HG03135 (cell line): ENCODE measurements at regions not wholly inside any gene's neighbourhood (a gene's known extent, or its start where the extent isn't known, plus 50 kb on each side); places are given as distances from the start of the nearest gene placed in this dataset.
"Not testable (repeated sequence)": the region's sequence is repeated elsewhere in the genome, so short reads cannot be mapped to it uniquely, and the experiment has no call there.

Experiments used
- ATAC-seq: cut with Tn5 transposase; IDR thresholded peaks from one replicate; pipeline ENCODE4 v1.9.1; 2021; ENCODE audit warnings: mild to moderate bottlenecking, moderate library complexity; ENCODE audit not compliant: unreplicated experiment

DNA sequence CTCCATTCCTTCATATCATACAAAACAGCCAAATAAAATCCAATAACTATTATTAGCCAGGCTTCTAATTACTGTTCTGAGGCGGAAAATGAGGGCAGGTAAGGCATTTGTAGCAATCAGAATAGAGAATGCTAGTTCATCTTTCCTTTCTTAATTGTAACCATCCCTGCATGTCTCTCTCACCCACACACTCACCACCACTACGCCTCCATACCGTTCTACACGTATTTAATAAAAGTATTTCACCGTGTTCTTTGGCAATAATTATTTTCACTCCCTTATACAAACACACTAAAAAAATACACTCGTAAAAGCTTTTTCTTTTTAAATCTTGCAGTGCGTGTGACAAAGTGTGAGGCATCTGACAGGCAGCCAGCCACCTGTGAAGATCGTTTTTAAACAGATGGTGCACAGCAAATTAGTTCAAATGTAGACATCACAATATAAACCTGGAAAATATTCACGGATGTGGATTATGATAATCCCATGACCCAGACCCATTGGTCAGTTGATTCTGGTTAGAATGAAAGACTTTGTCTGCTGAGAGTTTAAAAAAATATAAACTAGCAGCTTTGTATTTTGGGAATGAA is 653.6 kb downstream of the REEP3 start:
- no peak for ATAC-seq

DNA sequence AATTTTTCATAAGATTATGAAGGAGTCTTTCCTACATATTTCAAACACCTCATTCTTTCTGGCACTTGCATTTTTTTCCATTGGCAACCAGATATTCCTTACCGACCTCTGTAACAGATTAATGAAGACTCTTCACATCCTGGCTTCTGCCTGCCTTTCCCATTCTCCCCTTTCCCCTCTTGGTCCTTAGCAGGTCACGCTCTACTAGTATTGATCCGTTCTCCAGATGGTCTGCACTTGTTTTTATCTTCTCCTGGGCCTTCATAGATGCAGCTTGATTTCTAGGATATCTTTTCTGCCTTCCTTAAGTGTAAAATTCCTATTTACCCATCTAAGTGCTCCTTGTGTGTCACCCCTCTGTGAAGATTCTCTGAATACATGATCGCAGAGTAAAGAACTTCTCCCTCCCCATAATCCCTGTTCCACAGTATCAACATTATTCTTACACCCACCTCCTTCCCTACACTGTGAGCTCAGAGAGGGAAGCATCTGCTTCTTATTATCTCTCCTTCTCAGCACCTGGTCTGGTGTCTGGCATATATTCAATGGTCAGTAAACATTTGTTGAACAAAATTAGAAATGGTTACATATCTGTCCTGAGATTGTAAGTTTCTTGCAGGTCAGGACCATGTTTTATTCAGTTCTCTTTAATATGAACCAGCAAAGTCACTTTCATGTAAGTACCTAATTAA is 654.2 kb downstream of the REEP3 start:
- no peak for ATAC-seq

DNA sequence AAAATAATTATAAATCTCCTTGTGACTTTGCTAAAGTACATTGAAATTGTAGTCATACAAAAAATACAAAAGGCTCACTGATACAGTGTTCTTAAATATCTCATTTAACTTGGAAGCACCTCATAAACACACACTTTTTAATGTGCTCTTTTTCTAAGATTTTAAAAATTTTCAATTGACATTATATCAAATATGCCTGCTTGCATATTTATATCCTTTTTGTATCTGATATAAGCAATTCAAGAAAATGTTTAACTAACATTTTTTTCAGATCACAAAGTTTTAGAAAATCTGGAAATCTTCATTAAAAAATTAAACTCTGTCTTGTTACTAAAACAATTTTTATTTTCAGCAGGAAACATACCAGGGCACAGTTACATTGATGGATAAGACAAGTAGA is 661.5 kb downstream of the REEP3 start:
- ATAC-seq, result no peak

DNA sequence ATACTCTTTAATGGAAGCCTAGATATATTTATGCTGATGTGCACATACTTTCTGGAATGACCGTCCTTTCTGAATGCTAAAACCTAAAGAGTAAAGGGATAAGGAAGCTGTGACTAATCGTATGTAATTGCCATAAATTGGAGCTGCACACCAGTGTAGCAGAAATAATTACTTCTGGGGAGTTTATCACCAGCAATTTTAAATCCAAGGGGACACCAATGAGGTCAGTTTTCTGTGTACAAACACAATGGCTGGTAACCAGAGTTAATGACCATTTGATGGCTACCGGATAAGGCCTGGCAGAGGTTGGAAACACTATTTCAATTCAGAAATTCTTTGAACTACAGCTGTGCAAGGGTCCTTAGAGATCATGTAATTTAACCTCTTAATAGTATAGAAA is 670.1 kb downstream of the REEP3 start:
- no peak for ATAC-seq

DNA sequence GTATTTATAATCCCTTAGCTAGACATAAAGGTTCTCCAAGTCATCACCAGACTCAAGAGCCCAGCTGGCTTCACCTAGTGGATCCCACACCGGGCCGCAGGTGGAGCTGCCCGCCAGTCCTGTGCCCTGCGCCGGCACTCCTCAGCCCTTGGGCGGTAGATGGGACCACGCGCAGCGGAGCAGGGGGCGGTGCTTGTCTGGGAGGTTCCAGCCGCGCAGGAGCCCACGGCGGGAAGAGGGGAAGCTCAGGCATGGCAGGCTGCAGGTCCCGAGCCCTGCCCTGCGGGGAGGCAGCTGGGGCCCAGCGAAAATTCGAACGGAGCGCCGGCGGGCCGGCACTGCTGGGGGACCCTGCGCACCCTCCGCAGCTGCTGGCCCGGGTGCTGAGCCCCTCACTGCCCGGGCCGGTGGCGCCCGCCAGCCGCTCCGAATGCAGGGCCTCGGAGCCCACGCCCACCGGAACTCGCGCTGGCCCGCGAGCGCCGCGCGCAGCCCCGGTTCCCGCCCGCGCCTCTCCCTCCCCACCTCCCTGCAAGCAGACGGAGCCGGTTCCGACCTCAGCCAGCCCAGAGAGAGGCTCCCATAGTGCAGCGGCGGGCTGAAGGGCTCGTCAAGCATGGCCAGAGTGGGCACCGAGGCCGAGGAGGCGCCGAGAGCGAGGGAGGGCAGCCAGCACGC is 675.6 kb downstream of the REEP3 start:
- no peak for ATAC-seq

DNA sequence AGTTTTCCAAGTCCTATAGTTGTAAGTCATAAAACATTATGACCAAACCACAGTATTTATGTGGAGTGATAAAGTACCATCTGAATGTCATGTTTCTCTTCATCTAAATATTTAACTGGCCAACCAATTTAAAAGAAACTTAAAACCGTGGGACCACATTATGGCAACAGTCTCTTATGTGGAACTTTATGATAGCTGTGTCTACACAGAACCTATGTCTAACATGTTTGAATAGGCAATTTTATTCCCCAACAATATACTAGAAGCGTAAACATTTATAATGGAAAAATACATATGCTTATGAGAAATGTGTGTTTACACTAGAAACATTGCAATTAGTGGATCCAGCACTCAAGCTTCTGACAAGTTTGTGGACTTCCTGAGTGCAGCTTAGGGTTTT is 680.7 kb downstream of the REEP3 start:
- ATAC-seq, result no peak

DNA sequence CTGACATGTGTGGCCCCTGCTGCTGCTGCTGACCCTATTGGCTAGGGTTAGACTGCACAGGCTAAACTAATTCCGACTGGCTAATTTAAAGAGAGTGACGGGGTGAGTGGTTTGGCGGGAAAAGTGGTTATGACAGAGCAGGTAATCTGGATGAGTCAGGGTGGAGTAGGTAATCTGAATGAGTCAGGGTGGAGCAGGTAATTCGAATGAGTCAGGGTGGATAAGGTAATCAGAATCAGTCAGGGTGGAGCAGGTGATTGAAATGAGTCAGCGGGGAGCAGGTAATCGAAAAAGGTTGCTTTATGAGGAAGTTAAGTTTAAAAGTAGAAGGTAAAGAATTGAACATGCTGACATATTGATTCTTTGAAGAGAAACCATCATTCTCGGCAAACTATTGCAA is 683.3 kb downstream of the REEP3 start:
- ATAC-seq, result not testable (repeated sequence)

DNA sequence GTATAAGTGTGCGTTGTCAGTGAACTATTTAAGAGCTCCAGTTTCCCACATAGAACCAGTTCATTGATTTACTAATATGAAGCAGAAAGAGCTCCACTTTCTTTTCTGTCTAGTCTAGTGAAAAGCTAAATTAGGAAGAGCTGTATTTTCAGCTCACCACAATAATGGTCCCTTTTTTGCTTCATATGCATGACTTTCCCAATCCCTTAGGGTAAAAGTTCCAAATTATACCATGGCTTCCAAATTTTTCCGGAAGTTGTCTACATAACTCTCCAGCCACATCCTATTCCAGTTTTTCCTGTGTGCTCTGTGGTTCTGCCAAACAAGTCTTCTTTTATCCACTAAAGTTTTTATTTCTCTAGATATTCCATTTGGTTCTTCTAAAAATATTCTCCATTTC is 685.2 kb downstream of the REEP3 start:
- ATAC-seq, result no peak

DNA sequence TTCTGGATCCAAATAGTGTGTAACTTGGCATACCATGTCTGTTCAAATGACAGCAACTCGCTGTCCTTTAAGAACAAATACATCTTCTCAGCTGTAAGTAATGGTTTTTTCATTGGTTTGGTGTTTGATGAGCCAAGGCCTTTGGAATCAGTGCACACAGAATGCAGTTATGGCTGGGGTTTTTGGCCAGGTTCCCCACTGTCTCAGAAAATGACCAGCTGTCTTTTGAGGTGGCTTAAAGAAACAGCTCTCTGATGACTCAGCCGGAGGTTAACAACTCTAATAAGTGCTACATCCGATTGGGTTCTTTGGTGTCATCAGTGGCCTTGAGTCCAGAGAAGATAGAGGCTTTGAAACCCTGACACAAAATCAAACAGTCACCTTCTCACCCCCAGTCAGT is 688.4 kb downstream of the REEP3 start:
- no peak for ATAC-seq

DNA sequence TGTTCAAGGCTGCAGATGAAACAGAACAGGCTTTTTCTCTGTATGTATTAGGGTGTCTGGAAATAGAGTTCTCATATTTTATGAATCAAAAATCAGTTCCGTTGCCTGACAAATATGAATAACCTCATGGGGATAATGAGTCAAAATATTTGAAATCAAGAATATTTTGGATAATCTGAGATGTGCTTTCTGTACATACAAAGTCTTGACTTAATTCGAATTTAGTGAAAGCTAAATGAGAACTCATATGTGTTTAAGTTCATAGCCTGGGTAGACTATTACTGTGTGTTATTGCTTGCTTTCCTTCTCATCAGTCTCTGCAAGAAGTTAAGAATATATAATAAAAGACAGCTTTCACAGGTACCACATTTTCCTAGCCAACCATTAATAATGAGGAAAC is 689.0 kb downstream of the REEP3 start:
- no peak for ATAC-seq

DNA sequence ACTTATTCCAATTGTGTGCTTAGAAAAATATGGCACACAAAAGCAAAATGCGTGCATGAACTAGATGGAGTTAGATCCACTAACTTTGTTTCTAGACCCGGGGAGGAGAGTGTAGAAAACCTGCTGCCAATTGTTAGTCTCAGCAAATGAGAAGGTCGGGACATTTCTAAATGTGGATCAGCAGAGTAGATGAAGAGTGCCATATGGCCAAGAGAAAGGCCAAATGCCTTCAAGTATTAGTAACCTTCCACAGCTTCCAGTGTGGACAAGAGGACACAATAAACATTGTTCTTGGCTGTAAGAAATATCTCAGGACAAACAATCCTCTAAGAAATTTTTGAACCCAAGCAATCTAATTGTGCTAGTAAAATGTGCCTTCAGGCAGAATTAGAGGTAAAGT is 690.3 kb downstream of the REEP3 start:
- ATAC-seq, result no peak

DNA sequence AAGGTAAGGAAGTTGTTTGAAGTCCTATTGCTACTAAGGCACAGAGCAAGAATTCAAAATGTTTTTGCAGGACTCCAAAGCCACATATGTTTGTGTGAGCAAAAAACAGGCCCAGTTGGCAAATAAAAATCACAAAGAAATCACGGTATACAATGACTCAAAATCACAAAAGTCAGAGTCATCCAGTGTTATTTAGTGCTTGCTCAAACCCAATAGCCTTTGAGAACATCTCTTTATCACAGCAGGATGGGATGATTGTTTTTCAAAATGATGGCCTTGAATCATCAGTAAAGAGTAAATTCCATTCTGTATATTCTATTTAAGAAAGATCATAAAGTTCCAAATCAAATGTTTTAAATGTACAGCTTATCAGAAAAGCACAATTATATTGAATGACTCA is 693.9 kb downstream of the REEP3 start:
- no peak for ATAC-seq

DNA sequence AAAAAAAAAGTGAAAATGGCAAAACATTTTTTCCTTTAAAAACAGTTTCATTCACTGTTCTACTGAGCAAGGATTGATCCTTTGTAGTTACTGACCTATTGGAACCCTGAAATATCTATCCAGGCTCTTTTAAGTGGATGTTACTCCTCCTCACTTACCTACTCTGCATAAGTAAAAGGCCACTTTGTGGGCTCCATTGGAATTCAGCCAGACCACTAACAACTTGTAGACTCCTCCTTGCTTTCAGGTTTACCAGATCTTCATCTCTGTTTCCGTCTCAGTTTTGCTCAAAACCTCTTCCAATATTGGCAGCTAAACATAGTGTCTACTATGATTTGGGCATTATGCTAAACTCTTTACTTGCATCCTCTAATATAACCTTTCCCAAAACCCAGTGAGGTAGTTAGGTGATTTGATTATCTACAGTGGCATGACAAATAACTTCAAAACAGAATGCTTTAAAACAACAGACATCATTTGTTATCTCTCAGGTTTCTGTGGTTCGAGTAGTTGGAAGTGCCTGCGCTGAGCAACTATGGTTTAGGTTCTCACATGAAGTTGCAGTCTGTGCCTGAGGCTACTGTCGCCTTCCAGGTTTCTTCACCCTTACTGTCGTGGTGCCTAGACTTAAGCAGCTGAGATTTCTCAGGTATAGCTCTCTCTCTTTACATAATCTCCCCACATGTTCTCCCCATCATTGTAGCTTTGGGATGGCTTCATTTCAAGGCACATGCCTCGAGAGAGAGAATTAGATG is 698.2 kb downstream of the REEP3 start:
- no peak for ATAC-seq

DNA sequence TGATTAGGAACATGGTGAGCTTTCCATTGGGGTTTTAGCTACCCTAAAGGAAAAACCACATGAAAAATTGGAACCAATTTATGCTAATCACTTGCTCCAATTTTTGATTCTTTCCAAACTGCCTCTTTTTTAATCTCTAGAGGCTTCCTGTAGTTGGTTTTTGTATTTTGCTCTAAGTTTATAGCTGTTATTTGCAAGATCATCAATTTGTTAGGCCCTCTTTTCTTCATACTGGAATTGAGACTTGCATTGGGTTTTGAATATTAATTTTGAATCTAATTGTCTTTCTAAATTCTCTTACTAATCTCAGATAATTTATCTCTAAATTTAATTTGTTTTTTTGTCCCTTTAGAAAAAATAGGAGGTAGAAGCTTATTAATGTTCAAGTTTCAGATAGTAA is 713.3 kb downstream of the REEP3 start:
- no peak for ATAC-seq

DNA sequence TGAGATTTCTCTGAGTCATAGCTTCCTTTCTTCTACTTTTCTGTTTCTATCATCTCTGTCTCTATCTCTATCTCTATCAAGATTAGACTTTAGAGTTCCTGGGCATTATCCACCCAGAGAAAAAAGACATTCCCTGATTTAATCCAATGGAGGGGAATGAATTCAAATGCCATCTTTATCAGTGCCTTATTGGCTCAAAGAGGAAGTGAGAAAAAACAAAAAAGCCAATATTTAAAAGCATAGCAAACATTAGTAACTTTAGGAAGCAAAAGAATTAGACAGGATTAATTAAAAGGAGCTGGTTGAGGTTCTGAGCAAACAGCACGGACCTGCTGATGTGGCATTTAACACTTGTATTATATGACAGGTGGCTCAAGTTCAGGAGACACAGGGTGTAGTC is 736.5 kb downstream of the REEP3 start:
- ATAC-seq, result no peak

DNA sequence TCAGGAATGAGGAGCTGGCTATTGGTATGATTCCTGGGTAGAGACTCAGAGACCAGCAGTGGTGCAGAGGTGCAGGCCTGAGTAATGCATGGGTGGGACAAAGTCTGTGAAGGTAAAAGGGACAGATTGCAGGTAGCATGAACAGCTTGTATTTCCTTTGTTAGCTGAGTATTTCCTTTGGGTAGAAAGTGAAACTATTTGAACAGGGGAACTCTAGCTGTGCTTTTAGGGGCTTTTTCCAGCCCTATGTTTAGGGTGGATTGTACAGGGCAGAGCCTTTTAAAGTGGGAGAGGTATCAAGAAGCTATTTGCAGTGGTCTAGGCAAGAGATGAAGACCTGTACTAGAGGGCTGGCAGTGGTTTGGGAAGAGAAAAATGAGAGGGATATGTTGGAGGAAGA is 739.9 kb downstream of the REEP3 start:
- no peak for ATAC-seq

DNA sequence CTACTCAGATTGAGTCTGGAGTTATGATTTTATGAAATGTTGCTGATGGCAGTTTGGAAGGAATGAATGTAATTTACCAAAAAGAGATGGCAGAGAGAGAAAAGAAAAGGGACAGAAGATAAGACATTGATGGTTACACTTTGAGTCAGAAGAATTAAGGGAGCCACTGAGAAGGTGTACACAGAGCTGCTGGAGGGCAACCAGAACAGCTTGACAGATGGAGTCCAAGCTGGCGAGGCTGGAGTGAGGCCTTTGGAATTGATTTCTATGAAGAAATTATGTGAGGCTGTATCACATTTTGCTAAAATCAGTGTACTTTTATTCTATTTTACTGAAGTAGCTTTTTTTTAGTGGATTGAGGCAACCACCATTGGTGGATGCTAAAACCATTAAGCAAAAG is 740.5 kb downstream of the REEP3 start:
- ATAC-seq, result no peak

DNA sequence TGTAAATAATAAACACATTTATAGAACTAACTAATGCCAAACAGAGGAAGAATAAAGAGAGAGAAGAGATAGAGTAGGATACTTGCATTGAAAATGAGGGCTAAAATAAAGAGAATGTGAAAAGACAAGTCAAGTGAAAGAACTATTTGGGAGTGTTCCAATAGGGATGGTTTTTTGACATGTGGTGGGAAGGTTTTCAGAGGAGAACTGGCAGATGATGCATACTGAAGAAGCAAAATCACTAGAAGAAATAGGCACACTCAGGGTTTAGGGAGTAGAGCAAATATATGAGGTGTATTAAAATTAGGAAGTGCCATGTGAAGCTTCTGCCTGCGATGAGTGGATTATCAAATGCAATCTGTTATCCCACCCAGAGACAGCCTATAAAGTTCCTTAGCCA is 744.8 kb downstream of the REEP3 start:
- no peak for ATAC-seq

DNA sequence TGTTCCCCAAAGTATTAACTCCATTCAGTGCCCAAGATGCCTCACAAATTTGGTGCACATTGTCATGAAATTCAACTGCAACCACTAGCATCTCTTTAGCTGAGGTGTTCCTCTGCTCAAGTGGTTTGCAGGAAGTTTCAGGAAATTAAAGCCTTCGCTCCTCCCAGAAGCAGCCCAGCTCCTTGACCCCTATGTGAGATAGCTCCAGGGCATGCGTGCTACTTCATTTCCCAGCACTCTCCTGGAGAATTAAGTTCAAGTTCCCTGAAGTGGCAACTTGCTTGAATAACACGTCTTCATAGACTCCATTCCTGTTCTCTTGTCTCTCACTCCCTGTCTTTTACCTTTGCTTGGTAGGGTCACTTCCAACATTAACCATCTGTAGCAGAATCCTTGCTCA is 750.3 kb downstream of the REEP3 start:
- ATAC-seq, result no peak

DNA sequence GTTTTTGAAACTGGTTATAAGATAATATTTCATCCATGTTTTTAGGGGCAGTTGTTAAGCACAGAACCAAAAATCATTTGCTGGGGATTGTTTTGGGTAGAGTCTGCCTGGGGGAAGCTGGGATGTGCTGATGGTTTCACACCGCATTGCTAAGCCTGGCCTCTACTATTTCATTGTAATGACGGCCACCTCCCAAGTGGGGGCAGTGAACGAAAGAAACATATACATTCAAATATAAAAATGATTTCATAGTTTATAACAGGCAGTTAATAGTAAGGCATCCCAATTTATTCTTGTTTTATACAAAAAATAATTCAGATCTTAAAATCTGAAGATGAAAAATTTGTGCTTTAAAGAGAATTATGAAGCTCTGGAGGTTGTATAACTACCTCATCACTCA is 750.8 kb downstream of the REEP3 start:
- no peak for ATAC-seq

DNA sequence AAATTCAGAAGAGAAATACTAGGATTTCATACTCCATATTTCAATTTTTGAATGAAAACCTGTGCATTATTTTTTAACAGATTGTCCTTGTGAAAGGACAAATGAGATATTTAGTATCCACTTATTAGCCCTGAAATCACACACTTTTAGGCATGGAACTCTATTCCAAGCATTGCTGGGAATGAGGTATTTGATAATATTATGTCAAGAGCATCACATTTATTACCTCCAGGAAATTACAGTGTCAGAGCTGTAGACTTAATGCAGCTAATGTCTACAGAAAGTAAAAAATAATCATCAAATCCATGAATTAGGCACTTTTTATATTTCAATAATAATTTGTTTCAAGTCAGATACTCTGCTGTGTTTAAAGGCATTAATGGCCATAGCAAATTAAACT is 753.8 kb downstream of the REEP3 start:
- no peak for ATAC-seq

DNA sequence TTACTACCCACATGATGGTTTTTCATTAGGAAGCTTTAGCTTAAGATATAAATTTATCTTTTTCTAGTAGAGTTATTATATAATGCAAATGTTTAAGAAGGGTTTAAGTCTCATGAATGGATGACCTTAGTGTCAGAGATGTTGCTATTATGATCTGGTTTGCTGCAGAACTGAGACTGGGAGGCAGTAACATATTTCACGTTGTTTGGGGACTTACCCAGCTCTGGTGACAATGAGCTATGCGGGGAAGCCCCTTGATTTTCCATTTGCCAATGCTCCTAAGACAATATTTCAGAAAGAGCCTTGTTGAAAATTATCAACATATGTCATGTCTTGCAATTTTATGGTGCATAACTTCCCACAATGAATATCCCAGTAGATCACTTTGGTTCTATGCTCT is 754.6 kb downstream of the REEP3 start:
- ATAC-seq, result no peak
